Caco-2 (cell line): ENCODE measurements at regions not wholly inside any gene's neighbourhood (a gene's known extent, or its start where the extent isn't known, plus 50 kb on each side); places are given as distances from the start of the nearest gene placed in this dataset.

ENCODE experiments used
- BruUV-seq: library from RNA; stranded (reverse); fragments of 400-500 nt; replicated peaks from 2 replicates; lab custom pipeline; 2021; lab: Mats Ljungman, UMichigan
- CTCF ChIA-PET: fragments of 300-600 bp; sonication (Branson Sonifier 250); formaldehyde crosslinking; loops from one replicate; lab custom pipeline; 2022; ENCODE audit warnings: antibody characterized with exemption; lab: Charles Lee
- POLR2A ChIA-PET: fragments of 300-600 bp; sonication (Branson Sonifier 250); formaldehyde crosslinking; loops from one replicate; lab custom pipeline; 2022; ENCODE audit warnings: antibody characterized with exemption; lab: Charles Lee
- DNase-seq, 2 experiments: peaks; one replicate each; pipeline versions ENCODE4 v3.0.0 to v3.0.0-alpha.2; 2020 to 2022
- H3K27me3 ChIP-seq: replicated peaks from 2 replicates; pipeline ENCODE4 v1.6.0; 2011; ENCODE audit warnings: low read length; ENCODE audit not compliant: control insufficient read depth, insufficient read depth
- H3K36me3 ChIP-seq: 2 replicates; pipeline ENCODE4 v1.5.1; 2011; ENCODE audit warnings: low read length; ENCODE audit not compliant: control insufficient read depth, insufficient read depth
- H3K4me1 ChIP-seq: fragments of 250-450 bp; sonication (Bioruptor Pico); 2 replicates; pipeline ENCODE4 v1.5.1; 2020; ENCODE audit warnings: mild to moderate bottlenecking
- H3K4me3 ChIP-seq: 2 replicates; pipeline ENCODE4 v1.5.1; 2011; ENCODE audit warnings: low read depth, mild to moderate bottlenecking, control low read depth, low read length
- H3K9me3 ChIP-seq: fragments of 250-450 bp; sonication (Bioruptor Pico); 2 replicates; pipeline ENCODE4 v1.5.1; 2020; ENCODE audit warnings: mild to moderate bottlenecking, moderate library complexity
- H3K27ac Mint-ChIP-seq: one replicate; pipeline ENCODE4 v1.8.0; 2022; ENCODE audit warnings: mixed read lengths; ENCODE audit not compliant: unreplicated experiment
- H3K27me3 Mint-ChIP-seq: one replicate; pipeline ENCODE4 v1.8.0; 2022; ENCODE audit warnings: mixed read lengths; ENCODE audit not compliant: insufficient read depth, unreplicated experiment
- H3K36me3 Mint-ChIP-seq: one replicate; pipeline ENCODE4 v1.8.0; 2022; ENCODE audit warnings: mild to moderate bottlenecking, mixed read lengths; ENCODE audit not compliant: insufficient read depth, unreplicated experiment
- H3K4me1 Mint-ChIP-seq: one replicate; pipeline ENCODE4 v1.8.0; 2022; ENCODE audit warnings: low read depth, mixed read lengths; ENCODE audit not compliant: unreplicated experiment
- H3K4me3 Mint-ChIP-seq: one replicate; pipeline ENCODE4 v1.8.0; 2022; ENCODE audit warnings: mild to moderate bottlenecking, moderate library complexity, mixed read lengths; ENCODE audit not compliant: unreplicated experiment
- H3K9me3 Mint-ChIP-seq: one replicate; pipeline ENCODE4 v1.8.0; 2022; ENCODE audit warnings: mixed read lengths; ENCODE audit not compliant: unreplicated experiment
- CTCF ChIP-seq, 2 experiments: fragments of 200-600 bp in 1 of 2; IDR thresholded peaks; 1 replicate in 1 of 2; 2 replicates in 1 of 2; pipeline versions ENCODE4 v1.5.1 to v1.8.0; 2011 to 2022; ENCODE audit warnings: antibody characterized with exemption in 1 of 2, control low read depth in 1 of 2, inconsistent platforms in 1 of 2, low read depth in 1 of 2, low read length in 1 of 2, mild to moderate bottlenecking in 1 of 2, moderate library complexity in 1 of 2; ENCODE audit not compliant: insufficient read depth in 1 of 2, severe bottlenecking in 1 of 2, unreplicated experiment in 1 of 2
- intact Hi-C: fragments of 100-400 bp; cut with micrococcal nuclease; formaldehyde crosslinking; loops from one replicate; pipeline ENCODE4 v1.10.0; 2022; ENCODE audit not compliant: unreplicated experiment

- H3K27me3 Mint-ChIP-seq, result no peaks in the 10 kb centered on the region
- intact Hi-C loops, result no loop called here
- Histone ChIP-seq H3K27me3 (no peaks in the 10 kb centered on the region), H3K36me3 (no peaks in the 10 kb centered on the region), H3K9me3 (peaks cover 5% of the 10 kb centered on the region; the same call in 1 of the 2 replicates), H3K4me3 (no peak overlapping the region), H3K4me1 (no peaks in the 10 kb centered on the region)
- peaks cover 34% of the 10 kb centered on the region for H3K9me3 Mint-ChIP-seq
- ChIA-PET CTCF (no interaction called here), POLR2A (no interaction called here)
- H3K4me3 Mint-ChIP-seq, result no peak overlapping the region
- H3K27ac Mint-ChIP-seq, result no peak overlapping the region
- BruUV-seq, result no TSS peak
- peaks cover 5% of the 10 kb centered on the region for H3K36me3 Mint-ChIP-seq
- no peak for DNase-seq
- no peak for TF ChIP-seq CTCF (IDR thresholded peaks at IDR 0.05; ENCODE audit: insufficient read depth in 1 of 2, low read depth in 1 of 2, low read length in 1 of 2, severe bottlenecking in 1 of 2, unreplicated experiment in 1 of 2)
- H3K4me1 Mint-ChIP-seq, result no peaks in the 10 kb centered on the region
Observed at GRCh38 chr15:24766511-24767133, 91.0 kb downstream of the NPAP1 start.

GRCh38 chr15:24772266-24772665 lies 96.7 kb downstream of the NPAP1 start:
- H3K27ac Mint-ChIP-seq, result no peak overlapping the region
- intact Hi-C loops, result no loop called here
- no peaks in the 10 kb centered on the region for H3K36me3 Mint-ChIP-seq
- peaks cover 36% of the 10 kb centered on the region for H3K9me3 Mint-ChIP-seq
- H3K9me3 ChIP-seq, result 0 out of 2 replicates have a peak, but pooled peaks cover 8% of the 10 kb centered on the region
- H3K4me1 Mint-ChIP-seq, result no peaks in the 10 kb centered on the region
- H3K27me3 Mint-ChIP-seq, result no peaks in the 10 kb centered on the region
- ChIA-PET CTCF (no interaction called here), POLR2A (no interaction called here)
- no peak overlapping the region for H3K4me3 ChIP-seq
- no peak for TF ChIP-seq CTCF (IDR thresholded peaks at IDR 0.05; ENCODE audit: insufficient read depth in 1 of 2, low read depth in 1 of 2, low read length in 1 of 2, severe bottlenecking in 1 of 2, unreplicated experiment in 1 of 2)
- BruUV-seq, result no TSS peak
- no peaks in the 10 kb centered on the region for H3K27me3 ChIP-seq
- no peaks in the 10 kb centered on the region for H3K36me3 ChIP-seq
- no peak overlapping the region for H3K4me3 Mint-ChIP-seq
- H3K4me1 ChIP-seq, result no peaks in the 10 kb centered on the region
- DNase-seq, result no peak

- H3K4me3 Mint-ChIP-seq, result no peak overlapping the region
- intact Hi-C loops, result no loop called here
- no peaks in the 10 kb centered on the region for H3K36me3 Mint-ChIP-seq
- ChIA-PET POLR2A (no interaction called here), CTCF (no interaction called here)
- no peak overlapping the region for H3K27ac Mint-ChIP-seq
- H3K9me3 ChIP-seq, result 0 out of 2 replicates have a peak, but pooled peaks cover 8% of the 10 kb centered on the region
- no peaks in the 10 kb centered on the region for H3K27me3 Mint-ChIP-seq
- no peaks in the 10 kb centered on the region for H3K4me1 Mint-ChIP-seq
- no peak overlapping the region for H3K4me3 ChIP-seq
- H3K4me1 ChIP-seq, result no peaks in the 10 kb centered on the region
- BruUV-seq, result no TSS peak
- no peak for TF ChIP-seq CTCF (IDR thresholded peaks at IDR 0.05; ENCODE audit: insufficient read depth in 1 of 2, low read depth in 1 of 2, low read length in 1 of 2, severe bottlenecking in 1 of 2, unreplicated experiment in 1 of 2)
- peaks cover 34% of the 10 kb centered on the region for H3K9me3 Mint-ChIP-seq
- no peaks in the 10 kb centered on the region for H3K27me3 ChIP-seq
- H3K36me3 ChIP-seq, result no peaks in the 10 kb centered on the region
- no peak for DNase-seq
Observed at GRCh38 chr15:24772686-24773373, 97.3 kb downstream of the NPAP1 start.
